GM12865 (cell line): ENCODE measurements at regions not wholly inside any gene's neighbourhood (a gene's known extent, or its start where the extent isn't known, plus 50 kb on each side); places are given as distances from the start of the nearest gene placed in this dataset.
A peak's percentile ranks its signal among the peaks of the same experiment; 100 is the strongest.

Experiments used
- DNase-seq: peaks from one replicate; pipeline ENCODE4 v3.0.0; 2010; ENCODE audit warnings: low read depth
- H3K4me3 ChIP-seq: 2 replicates; pipeline ENCODE4 v1.5.1; 2011; ENCODE audit warnings: mild to moderate bottlenecking, low read depth, low read length, control low read depth
- CTCF ChIP-seq: IDR thresholded peaks from 2 replicates; pipeline ENCODE4 v1.5.1; 2011; ENCODE audit warnings: low read length, control low read depth, low read depth, inconsistent platforms; ENCODE audit not compliant: insufficient read depth; ENCODE audit errors: missing control alignments

GRCh38 chr10:31706464-31707092 is 222.1 kb downstream of the ARHGAP12 start:
- no peak for TF ChIP-seq CTCF
- peak; percentile 36 for DNase-seq
- peak overlapping the region; percentile 48 for H3K4me3 ChIP-seq

- H3K4me3 ChIP-seq: no peak overlapping the region
These were observed 223.5 kb downstream of the ARHGAP12 start for GRCh38 chr10:31705136-31705535.

GRCh38 chr10:31704195-31704594 is 224.4 kb downstream of the ARHGAP12 start:
- no peak for TF ChIP-seq CTCF
- H3K4me3 ChIP-seq: no peak overlapping the region
- DNase-seq: no peak

More at GRCh38 chr10:31705136-31705535, 223.5 kb downstream of the ARHGAP12 start:
- no peak for TF ChIP-seq CTCF
- DNase-seq: no peak

- TF ChIP-seq CTCF: no peak
- no peak for DNase-seq
- no peak overlapping the region for H3K4me3 ChIP-seq
These were observed 225.7 kb downstream of the ARHGAP12 start for GRCh38 chr10:31702954-31703353.

- H3K4me3 ChIP-seq: no peak overlapping the region
- no peak for TF ChIP-seq CTCF
- peak; percentile 43 for DNase-seq
These were observed 226.6 kb downstream of the ARHGAP12 start for GRCh38 chr10:31702005-31702404.

GRCh38 chr10:31701546-31701945 is 227.1 kb downstream of the ARHGAP12 start:
- TF ChIP-seq CTCF: no peak
- DNase-seq: peak; percentile 13
- H3K4me3 ChIP-seq: no peak overlapping the region

GRCh38 chr10:31700181-31700611 is 228.4 kb downstream of the ARHGAP12 start:
- no peak for DNase-seq
- H3K4me3 ChIP-seq: no peak overlapping the region
- TF ChIP-seq CTCF: no peak
